H9 (cell line): ENCODE measurements at regions not wholly inside any gene's neighbourhood (a gene's known extent, or its start where the extent isn't known, plus 50 kb on each side); places are given as distances from the start of the nearest gene placed in this dataset.

Source experiments
- DNase-seq: peaks from one replicate; pipeline ENCODE4 v3.0.0-alpha.2; 2017
- H2AFZ ChIP-seq: one replicate; pipeline ENCODE4 v1.6.1; 2013; ENCODE audit warnings: mild to moderate bottlenecking, low read length, control low read depth, moderate library complexity
- H2AK5ac ChIP-seq: 2 replicates; pipeline ENCODE4 v1.6.1; 2013; ENCODE audit warnings: low read length, control low read depth, mixed read lengths; ENCODE audit not compliant: insufficient read length
- H2BK120ac ChIP-seq: one replicate; pipeline ENCODE4 v1.6.1; 2013; ENCODE audit warnings: low read depth, mild to moderate bottlenecking, low read length, control low read depth, inconsistent platforms; ENCODE audit not compliant: poor library complexity, severe bottlenecking
- H2BK12ac ChIP-seq: 2 replicates; pipeline ENCODE4 v1.6.1; 2013; ENCODE audit warnings: low read length, control low read depth, mixed read lengths, low read depth; ENCODE audit not compliant: insufficient read length
- H2BK15ac ChIP-seq: 2 replicates; pipeline ENCODE4 v1.6.1; 2013; ENCODE audit warnings: low read depth, low read length, control low read depth
- H2BK20ac ChIP-seq: one replicate; pipeline ENCODE4 v1.6.1; 2013; ENCODE audit warnings: low read depth, mild to moderate bottlenecking, low read length, control low read depth, inconsistent platforms; ENCODE audit not compliant: poor library complexity, severe bottlenecking
- H2BK5ac ChIP-seq: 2 replicates; pipeline ENCODE4 v1.6.1; 2013; ENCODE audit warnings: low read length, control low read depth, mixed read lengths; ENCODE audit not compliant: insufficient read length
- H3K14ac ChIP-seq: 2 replicates; pipeline ENCODE4 v1.6.1; 2013; ENCODE audit warnings: low read length, control low read depth; ENCODE audit not compliant: insufficient read depth
- H3K18ac ChIP-seq: 2 replicates; pipeline ENCODE4 v1.6.1; 2013; ENCODE audit warnings: low read depth, mild to moderate bottlenecking, mixed read lengths, low read length, control low read depth; ENCODE audit not compliant: insufficient read length
- H3K23ac ChIP-seq: 2 replicates; pipeline ENCODE4 v1.6.1; 2013; ENCODE audit warnings: low read length, control low read depth, mixed read lengths, low read depth; ENCODE audit not compliant: insufficient read length
- H3K23me2 ChIP-seq: 2 replicates; pipeline ENCODE4 v1.6.1; 2013; ENCODE audit warnings: low read depth, mild to moderate bottlenecking, mixed read lengths, low read length, control low read depth; ENCODE audit not compliant: insufficient read length, poor library complexity, severe bottlenecking
- H3K27ac ChIP-seq: 2 replicates; pipeline ENCODE4 v1.5.1; 2013; ENCODE audit warnings: low read length, control low read depth, mixed read lengths, low read depth; ENCODE audit not compliant: insufficient read length
- H3K27me3 ChIP-seq: 2 replicates; pipeline ENCODE4 v1.6.1; 2013; ENCODE audit warnings: low read length, control low read depth, inconsistent platforms; ENCODE audit not compliant: insufficient read depth
- H3K4ac ChIP-seq: 2 replicates; pipeline ENCODE4 v1.6.1; 2013; ENCODE audit warnings: low read depth, mild to moderate bottlenecking, control low read depth, inconsistent platforms, low read length, moderate library complexity
- H3K4me1 ChIP-seq: 2 replicates; pipeline ENCODE4 v1.6.1; 2013; ENCODE audit warnings: low read length, control low read depth, inconsistent platforms; ENCODE audit not compliant: insufficient read depth
- H3K4me2 ChIP-seq: 2 replicates; pipeline ENCODE4 v1.6.1; 2013; ENCODE audit warnings: low read length, control low read depth, mixed read lengths; ENCODE audit not compliant: insufficient read length, insufficient read depth
- H3K56ac ChIP-seq: 2 replicates; pipeline ENCODE4 v1.6.1; 2013; ENCODE audit warnings: low read depth, mild to moderate bottlenecking, mixed read lengths, low read length, control low read depth; ENCODE audit not compliant: insufficient read length
- H3K79me1 ChIP-seq: 2 replicates; pipeline ENCODE4 v1.6.1; 2013; ENCODE audit warnings: low read depth, mild to moderate bottlenecking, moderate library complexity, low read length, control low read depth, inconsistent platforms; ENCODE audit not compliant: insufficient read depth, poor library complexity, severe bottlenecking
- H3K79me2 ChIP-seq: 2 replicates; pipeline ENCODE4 v1.6.1; 2013; ENCODE audit warnings: low read length, control low read depth, inconsistent platforms; ENCODE audit not compliant: insufficient read depth
- H3K9ac ChIP-seq: 2 replicates; pipeline ENCODE4 v1.6.1; 2013; ENCODE audit warnings: low read length, control low read depth, mixed read lengths; ENCODE audit not compliant: insufficient read length; ENCODE audit errors: extremely low read depth
- H3K9me3 ChIP-seq: one replicate; pipeline ENCODE4 v1.6.1; 2013; ENCODE audit warnings: low read depth, low read length, inconsistent platforms; ENCODE audit not compliant: control insufficient read depth
- H3T11ph ChIP-seq: one replicate; pipeline ENCODE4 v1.6.1; 2013; ENCODE audit warnings: mild to moderate bottlenecking, low read length, control low read depth, inconsistent platforms
- H4K20me1 ChIP-seq: one replicate; pipeline ENCODE4 v1.6.1; 2013; ENCODE audit not compliant: control insufficient read depth, insufficient read length, insufficient read depth
- H4K5ac ChIP-seq: 2 replicates; pipeline ENCODE4 v1.6.1; 2013; ENCODE audit warnings: low read depth, mild to moderate bottlenecking, mixed read lengths, low read length, control low read depth; ENCODE audit not compliant: insufficient read length
- H4K8ac ChIP-seq: replicated peaks from 2 replicates; pipeline ENCODE4 v1.6.1; 2013; ENCODE audit warnings: low read length, control low read depth, mixed read lengths, low read depth; ENCODE audit not compliant: insufficient read length
- H4K91ac ChIP-seq: 2 replicates; pipeline ENCODE4 v1.6.1; 2013; ENCODE audit warnings: low read depth, mild to moderate bottlenecking, moderate library complexity, mixed read lengths, low read length, control low read depth; ENCODE audit not compliant: insufficient read length
- H3K27ac Mint-ChIP-seq, 3 experiments: 2 replicates in 2 of 3; 3 replicates in 1 of 3; pipeline ENCODE4 v1.8.0; 2020 to 2021; ENCODE audit warnings: mixed read lengths in 3 of 3, mild to moderate bottlenecking in 1 of 3, moderate library complexity in 1 of 3
- H3K27me3 Mint-ChIP-seq: 2 replicates; pipeline ENCODE4 v1.8.0; 2021; ENCODE audit warnings: low read depth, mild to moderate bottlenecking, moderate library complexity, mixed read lengths
- H3K36me3 Mint-ChIP-seq, 3 experiments: 2 replicates in 2 of 3; 3 replicates in 1 of 3; pipeline ENCODE4 v1.8.0; 2020 to 2021; ENCODE audit warnings: low read depth in 3 of 3, mixed read lengths in 3 of 3; ENCODE audit not compliant: insufficient read depth in 1 of 3
- H3K4me1 Mint-ChIP-seq, 2 experiments: 2 replicates each; pipeline ENCODE4 v1.8.0; 2020; ENCODE audit warnings: mixed read lengths in 2 of 2
- H3K4me3 Mint-ChIP-seq, 2 experiments: 2 replicates in 1 of 2; 3 replicates in 1 of 2; pipeline ENCODE4 v1.8.0; 2020 to 2021; ENCODE audit warnings: mild to moderate bottlenecking in 2 of 2, mixed read lengths in 2 of 2, moderate library complexity in 1 of 2
- H3K9me3 Mint-ChIP-seq, 2 experiments: 2 replicates in 1 of 2; 3 replicates in 1 of 2; pipeline ENCODE4 v1.8.0; 2020; ENCODE audit warnings: mild to moderate bottlenecking in 2 of 2, mixed read lengths in 2 of 2, moderate library complexity in 1 of 2
- WGBS: extraction: QIAGEN DNeasy Blood & Tissue Kit; methylation state at CpG from one replicate; pipeline ENCODE4 v1.1.7; 2013; ENCODE audit warnings: missing lambda C conversion rate, low lambda C conversion rate, mixed read lengths; ENCODE audit not compliant: insufficient read length; ENCODE audit errors: extremely low coverage; 5-methylcytosine and 5-hydroxymethylcytosine counted together
- TF ChIP-seq, protein P1 (sequence below): fragments of 200-600 bp; sonication (generic); conservative IDR thresholded peaks from 3 replicates; pipeline ENCODE4 v1.8.0; 2021; ENCODE audit warnings: antibody characterized with exemption, mild to moderate bottlenecking

GRCh38 chr5:142405814-142406395, 81.1 kb upstream of the SPRY4 start:
- H3K9me3 Mint-ChIP-seq: no peaks in the 10 kb centered on the region
- Histone ChIP-seq H2BK15ac (no peak overlapping the region), H4K8ac (no peak overlapping the region), H2BK20ac (no peak overlapping the region), H2BK5ac (no peak overlapping the region), H3K4me2 (no peak overlapping the region), H2AK5ac (no peak overlapping the region), H3K9me3 (no peaks in the 10 kb centered on the region), H3K14ac (no peak overlapping the region), H3K18ac (no peak overlapping the region), H2AFZ (no peak overlapping the region), H3K23me2 (no peaks in the 10 kb centered on the region), H4K5ac (no peak overlapping the region), H3K56ac (no peak overlapping the region), H3K23ac (no peak overlapping the region), H3K4ac (no peak overlapping the region), H3K4me1 (peaks cover 10% of the 10 kb centered on the region; the same call in 1 of the 2 replicates), H3K9ac (no peak overlapping the region), H3K27ac (no peak overlapping the region), H2BK12ac (no peak overlapping the region), H3K27me3 (no peaks in the 10 kb centered on the region), H3K79me2 (no peaks in the 10 kb centered on the region), H3T11ph (no peak overlapping the region), H3K79me1 (no peaks in the 10 kb centered on the region), H4K20me1 (no peaks in the 10 kb centered on the region), H4K91ac (no peak overlapping the region), H2BK120ac (no peak overlapping the region)
- no peak overlapping the region; a peak in 1 of 7 replicates for H3K27ac Mint-ChIP-seq
- H3K27me3 Mint-ChIP-seq: no peaks in the 10 kb centered on the region
- DNase-seq: no peak
- TF ChIP-seq, protein P1, sequence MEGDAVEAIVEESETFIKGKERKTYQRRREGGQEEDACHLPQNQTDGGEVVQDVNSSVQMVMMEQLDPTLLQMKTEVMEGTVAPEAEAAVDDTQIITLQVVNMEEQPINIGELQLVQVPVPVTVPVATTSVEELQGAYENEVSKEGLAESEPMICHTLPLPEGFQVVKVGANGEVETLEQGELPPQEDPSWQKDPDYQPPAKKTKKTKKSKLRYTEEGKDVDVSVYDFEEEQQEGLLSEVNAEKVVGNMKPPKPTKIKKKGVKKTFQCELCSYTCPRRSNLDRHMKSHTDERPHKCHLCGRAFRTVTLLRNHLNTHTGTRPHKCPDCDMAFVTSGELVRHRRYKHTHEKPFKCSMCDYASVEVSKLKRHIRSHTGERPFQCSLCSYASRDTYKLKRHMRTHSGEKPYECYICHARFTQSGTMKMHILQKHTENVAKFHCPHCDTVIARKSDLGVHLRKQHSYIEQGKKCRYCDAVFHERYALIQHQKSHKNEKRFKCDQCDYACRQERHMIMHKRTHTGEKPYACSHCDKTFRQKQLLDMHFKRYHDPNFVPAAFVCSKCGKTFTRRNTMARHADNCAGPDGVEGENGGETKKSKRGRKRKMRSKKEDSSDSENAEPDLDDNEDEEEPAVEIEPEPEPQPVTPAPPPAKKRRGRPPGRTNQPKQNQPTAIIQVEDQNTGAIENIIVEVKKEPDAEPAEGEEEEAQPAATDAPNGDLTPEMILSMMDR: no peak
- peaks cover 23 to 29% of the 10 kb centered on the region in 2 experiments for H3K4me1 Mint-ChIP-seq
- no peak overlapping the region for H3K4me3 Mint-ChIP-seq
- no CpG with 5 or more reads among the region's 6 CpGs for WGBS
- no peaks in the 10 kb centered on the region for H3K36me3 Mint-ChIP-seq
